Trophoblast cell (in vitro differentiated cells and primary cell): ENCODE measurements at regions not wholly inside any gene's neighbourhood (a gene's known extent, or its start where the extent isn't known, plus 50 kb on each side); places are given as distances from the start of the nearest gene placed in this dataset.

Experiments used
- DNase-seq, 2 donors: peaks; one replicate each; pipeline ENCODE4 v3.0.0-alpha.2; 2016
- H2AFZ ChIP-seq: 2 replicates; pipeline ENCODE4 v1.6.1; 2013; ENCODE audit warnings: low read length, moderate library complexity, mild to moderate bottlenecking; ENCODE audit not compliant: insufficient read depth, poor library complexity
- H2AK5ac ChIP-seq: 2 replicates; pipeline ENCODE4 v1.6.1; 2013; ENCODE audit warnings: mild to moderate bottlenecking, low read length
- H2BK120ac ChIP-seq: 2 replicates; pipeline ENCODE4 v1.6.1; 2013; ENCODE audit warnings: low read length, mild to moderate bottlenecking, moderate library complexity; ENCODE audit not compliant: insufficient read depth, poor library complexity
- H2BK12ac ChIP-seq: 2 replicates; pipeline ENCODE4 v1.6.1; 2013; ENCODE audit warnings: mild to moderate bottlenecking, low read length, moderate library complexity
- H2BK5ac ChIP-seq: 2 replicates; pipeline ENCODE4 v1.6.1; 2013; ENCODE audit warnings: low read length, low read depth, moderate library complexity, mild to moderate bottlenecking; ENCODE audit not compliant: poor library complexity
- H3K14ac ChIP-seq: 2 replicates; pipeline ENCODE4 v1.6.1; 2013; ENCODE audit warnings: mild to moderate bottlenecking, low read length
- H3K18ac ChIP-seq: 2 replicates; pipeline ENCODE4 v1.6.1; 2013; ENCODE audit warnings: mild to moderate bottlenecking, low read length
- H3K23ac ChIP-seq: 2 replicates; pipeline ENCODE4 v1.6.1; 2013; ENCODE audit warnings: low read length
- H3K27ac ChIP-seq: 2 replicates; pipeline ENCODE4 v1.5.1; 2013; ENCODE audit warnings: low read depth, mild to moderate bottlenecking, inconsistent platforms, low read length, moderate library complexity
- H3K27me3 ChIP-seq: 2 replicates; pipeline ENCODE4 v1.6.1; 2013; ENCODE audit warnings: inconsistent platforms, mild to moderate bottlenecking, low read length, moderate library complexity; ENCODE audit not compliant: insufficient read depth
- H3K36me3 ChIP-seq, 2 experiments: 1 replicate in 1 of 2; 2 replicates in 1 of 2; pipeline ENCODE4 v1.6.1; 2013; ENCODE audit warnings: low read length in 2 of 2, mild to moderate bottlenecking in 2 of 2, moderate library complexity in 1 of 2; ENCODE audit not compliant: insufficient read depth in 2 of 2, control insufficient read depth in 1 of 2
- H3K4ac ChIP-seq: 2 replicates; pipeline ENCODE4 v1.6.1; 2013; ENCODE audit warnings: low read depth, mild to moderate bottlenecking, low read length, moderate library complexity
- H3K4me1 ChIP-seq, 2 experiments: 1 replicate in 1 of 2; 2 replicates in 1 of 2; pipeline ENCODE4 v1.6.1; 2013; ENCODE audit warnings: low read length in 2 of 2, mild to moderate bottlenecking in 2 of 2, moderate library complexity in 1 of 2; ENCODE audit not compliant: insufficient read depth in 2 of 2, control insufficient read depth in 1 of 2
- H3K4me2 ChIP-seq: 2 replicates; pipeline ENCODE4 v1.6.1; 2013; ENCODE audit warnings: inconsistent platforms, mild to moderate bottlenecking, low read length, moderate library complexity
- H3K4me3 ChIP-seq: 2 replicates; pipeline ENCODE4 v1.5.1; 2013; ENCODE audit warnings: mild to moderate bottlenecking, low read depth, low read length, inconsistent platforms
- H3K79me1 ChIP-seq: one replicate; pipeline ENCODE4 v1.6.1; 2013; ENCODE audit warnings: low read length
- H3K79me2 ChIP-seq: 2 replicates; pipeline ENCODE4 v1.6.1; 2013; ENCODE audit warnings: low read length, mild to moderate bottlenecking; ENCODE audit not compliant: control insufficient read depth, insufficient read depth, poor library complexity
- H3K9ac ChIP-seq: 2 replicates; pipeline ENCODE4 v1.6.1; 2013; ENCODE audit warnings: mild to moderate bottlenecking, low read length
- H3K9me3 ChIP-seq: 2 replicates; pipeline ENCODE4 v1.6.1; 2013; ENCODE audit warnings: low read depth, mild to moderate bottlenecking, control low read depth, inconsistent platforms, low read length; ENCODE audit not compliant: insufficient read depth
- H4K12ac ChIP-seq: 2 replicates; pipeline ENCODE4 v1.6.1; 2013; ENCODE audit warnings: low read depth, mild to moderate bottlenecking, low read length, moderate library complexity
- H4K8ac ChIP-seq: 2 replicates; pipeline ENCODE4 v1.6.1; 2013; ENCODE audit warnings: low read depth, mild to moderate bottlenecking, low read length, moderate library complexity
- H4K91ac ChIP-seq: one replicate; pipeline ENCODE4 v1.6.1; 2013; ENCODE audit warnings: low read depth, mild to moderate bottlenecking, low read length, moderate library complexity
- WGBS: extraction: QIAGEN DNeasy Blood & Tissue Kit; methylation state at CpG from one replicate; pipeline ENCODE4 v1.1.7; 2013; ENCODE audit warnings: missing lambda C conversion rate; ENCODE audit not compliant: insufficient read length, insufficient coverage; ENCODE audit errors: extremely low coverage; 5-methylcytosine and 5-hydroxymethylcytosine counted together

DNA sequence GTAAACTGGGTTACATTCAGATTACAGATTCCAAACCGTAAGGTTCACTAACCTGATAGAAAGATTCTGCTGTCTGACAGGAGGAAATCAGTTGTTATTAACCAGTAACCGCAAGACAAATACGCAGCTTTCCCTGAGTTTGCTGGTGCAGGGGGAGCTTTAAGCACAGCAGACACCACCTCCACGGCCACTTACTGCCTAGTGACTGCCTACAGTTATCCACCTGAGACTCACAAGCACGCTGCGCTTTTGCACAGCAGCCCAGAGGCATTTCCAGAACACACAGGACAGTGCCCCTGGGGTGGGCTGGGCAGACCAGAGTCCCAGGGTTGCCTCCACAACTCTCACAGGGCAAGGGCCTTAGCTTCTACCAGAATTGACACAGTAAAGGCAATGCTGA is 90.9 kb downstream of the CTTN start:
- no peaks in the 10 kb centered on the region for H3K79me2 ChIP-seq
- H3K9me3 ChIP-seq: peaks cover 22% of the 10 kb centered on the region
- H2AFZ ChIP-seq: no peak overlapping the region
- no peak overlapping the region for H3K9ac ChIP-seq
- peaks cover 12 to 22% of the 10 kb centered on the region in 2 experiments for H3K36me3 ChIP-seq
- no peak overlapping the region for H2BK5ac ChIP-seq
- H4K8ac ChIP-seq: no peak overlapping the region
- DNase-seq: no peak
- H2AK5ac ChIP-seq: no peak overlapping the region
- H4K91ac ChIP-seq: no peak overlapping the region
- H3K23ac ChIP-seq: no peak overlapping the region
- no peaks in the 10 kb centered on the region for H3K4me1 ChIP-seq
- H3K27me3 ChIP-seq: no peaks in the 10 kb centered on the region
- H4K12ac ChIP-seq: no peak overlapping the region
- H2BK12ac ChIP-seq: no peak overlapping the region
- H3K14ac ChIP-seq: no peak overlapping the region
- WGBS: no CpG with 5 or more reads among the region's 6 CpGs
- H3K4me2 ChIP-seq: no peak overlapping the region
- H3K79me1 ChIP-seq: no peaks in the 10 kb centered on the region
- no peak overlapping the region for H3K18ac ChIP-seq
- no peak overlapping the region for H2BK120ac ChIP-seq
- H3K4me3 ChIP-seq: no peak overlapping the region
- H3K4ac ChIP-seq: no peak overlapping the region
- H3K27ac ChIP-seq: no peak overlapping the region

DNA sequence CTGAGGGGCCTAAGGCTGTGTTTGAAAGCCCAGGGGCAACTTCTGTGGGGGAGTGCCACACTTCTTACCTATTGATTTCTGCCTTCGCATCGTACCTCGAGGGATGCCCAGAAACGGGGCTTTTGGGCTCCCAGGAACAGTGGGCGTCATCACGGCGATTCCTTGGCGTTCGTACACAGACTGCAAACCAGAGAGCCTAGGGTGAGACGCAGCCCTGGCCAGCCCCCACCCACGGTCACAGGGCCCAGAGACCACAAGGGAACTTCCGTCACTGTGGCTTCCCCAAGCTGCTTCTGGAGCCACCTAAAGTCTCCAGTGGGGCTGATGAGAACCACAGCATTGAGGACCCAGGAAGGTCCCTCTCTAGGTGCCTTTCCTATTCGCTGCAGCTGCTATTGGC is 91.9 kb downstream of the CTTN start:
- Histone ChIP-seq H3K14ac (no peak overlapping the region), H3K4ac (no peak overlapping the region), H3K36me3 (peaks cover 10 to 18% of the 10 kb centered on the region in 2 experiments), H3K18ac (no peak overlapping the region), H3K23ac (no peak overlapping the region), H2BK120ac (no peak overlapping the region), H4K12ac (no peak overlapping the region), H3K9ac (no peak overlapping the region), H3K27ac (no peak overlapping the region), H2AFZ (no peak overlapping the region), H3K27me3 (no peaks in the 10 kb centered on the region), H3K4me1 (no peaks in the 10 kb centered on the region), H4K8ac (no peak overlapping the region), H3K79me1 (no peaks in the 10 kb centered on the region), H3K4me3 (no peak overlapping the region), H4K91ac (no peak overlapping the region), H2AK5ac (no peak overlapping the region), H2BK12ac (no peak overlapping the region), H3K9me3 (peaks cover 22% of the 10 kb centered on the region), H3K79me2 (no peaks in the 10 kb centered on the region), H2BK5ac (no peak overlapping the region), H3K4me2 (no peak overlapping the region)
- DNase-seq: no peak
- WGBS: no CpG with 5 or more reads among the region's 13 CpGs

DNA sequence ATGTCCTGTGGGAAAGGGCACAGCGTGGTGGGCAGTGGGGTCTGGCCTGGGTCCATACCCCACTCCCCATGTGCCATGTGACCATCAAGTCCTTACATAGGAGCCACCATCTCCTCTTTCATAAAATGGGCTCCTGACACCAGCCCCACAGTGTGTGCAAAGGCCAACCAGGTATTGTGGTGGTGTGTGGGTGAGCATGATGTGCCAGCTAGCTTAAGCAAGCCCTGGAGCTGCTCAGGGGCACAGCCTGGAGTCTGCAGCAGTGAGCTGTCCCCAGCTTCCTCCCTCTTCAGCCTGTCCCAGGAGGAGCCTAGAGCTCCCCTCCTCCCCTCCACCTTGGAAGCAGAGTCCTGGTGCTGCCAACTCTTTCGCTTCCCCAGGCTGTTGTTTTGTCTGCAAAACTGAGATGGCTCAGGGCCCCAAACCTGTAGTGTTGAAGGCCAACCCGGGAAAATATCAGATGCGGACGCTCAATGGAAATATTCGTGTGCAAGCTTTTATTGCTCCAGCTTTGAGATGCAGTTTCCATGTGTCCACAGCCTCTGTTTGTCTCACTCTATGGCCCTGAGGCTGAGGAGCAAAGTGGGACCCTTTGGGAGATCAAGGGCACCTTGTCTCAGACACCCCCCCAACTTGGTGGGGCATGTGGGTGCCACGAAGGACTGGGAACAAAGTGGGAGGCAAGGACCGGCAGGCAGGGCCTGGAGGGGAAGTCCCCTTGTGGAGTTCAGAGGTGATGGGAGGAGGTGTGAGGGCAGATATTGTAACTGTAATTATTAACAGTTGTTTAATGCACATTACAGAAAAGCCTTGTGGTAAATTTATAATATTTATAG is 92.6 kb downstream of the CTTN start:
- Histone ChIP-seq H2BK5ac (no peak overlapping the region), H3K27ac (no peak overlapping the region), H3K9me3 (peaks cover 22% of the 10 kb centered on the region), H4K8ac (no peak overlapping the region), H3K4me1 (no peaks in the 10 kb centered on the region), H3K18ac (no peak overlapping the region), H3K27me3 (no peaks in the 10 kb centered on the region), H3K4me3 (no peak overlapping the region), H3K9ac (no peak overlapping the region), H3K4ac (no peak overlapping the region), H2AK5ac (no peak overlapping the region), H3K79me1 (no peaks in the 10 kb centered on the region), H2AFZ (no peak overlapping the region), H3K36me3 (peaks cover 9 to 17% of the 10 kb centered on the region in 2 experiments), H3K14ac (no peak overlapping the region), H3K79me2 (no peaks in the 10 kb centered on the region), H3K4me2 (no peak overlapping the region), H2BK12ac (no peak overlapping the region), H3K23ac (no peak overlapping the region), H4K91ac (no peak overlapping the region), H4K12ac (no peak overlapping the region), H2BK120ac (no peak overlapping the region)
- no peak for DNase-seq
- no CpG with 5 or more reads among the region's 8 CpGs for WGBS

DNA sequence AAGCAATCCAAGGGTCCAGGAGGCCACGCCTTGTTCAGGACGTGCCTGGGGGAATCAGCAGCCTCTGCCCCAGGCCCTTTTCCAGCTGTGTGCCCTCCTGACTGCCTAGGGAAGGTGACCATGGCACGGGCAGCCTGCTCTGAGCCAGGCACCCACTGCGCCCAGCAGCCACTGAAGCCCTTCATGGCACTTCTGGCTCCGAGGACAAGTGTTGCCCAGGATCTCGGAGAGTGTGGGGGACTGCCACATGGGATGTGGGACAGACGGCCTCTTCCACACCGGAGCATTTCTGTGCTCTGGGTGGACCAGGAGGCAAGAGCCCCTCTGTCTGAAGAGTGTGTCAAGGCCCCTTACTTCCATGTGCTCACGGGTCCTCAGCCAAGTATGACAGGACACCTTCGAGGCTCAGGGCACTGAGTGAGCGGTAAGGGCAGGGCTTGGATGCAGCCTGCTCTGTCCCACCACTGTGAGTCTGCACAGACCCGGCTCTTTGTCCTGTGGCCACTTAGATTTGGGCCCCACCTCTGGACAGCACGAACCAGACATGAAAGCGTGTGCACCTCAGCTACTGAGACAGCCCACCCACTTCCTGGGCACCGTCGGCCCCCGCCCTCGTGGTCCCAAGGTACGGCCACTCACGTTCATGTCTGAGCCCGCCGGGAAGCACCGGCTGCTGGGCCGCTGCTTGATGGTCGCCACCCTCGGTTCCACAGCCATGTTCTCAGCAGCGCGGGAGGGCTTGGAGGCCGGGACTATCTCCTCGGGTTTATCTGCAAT is 93.6 kb downstream of the CTTN start:
- Histone ChIP-seq H2AFZ (no peak overlapping the region), H3K18ac (no peak overlapping the region), H2AK5ac (no peak overlapping the region), H3K4me2 (no peak overlapping the region), H3K27ac (no peak overlapping the region), H3K4ac (no peak overlapping the region), H3K14ac (no peak overlapping the region), H3K79me1 (no peaks in the 10 kb centered on the region), H3K79me2 (no peaks in the 10 kb centered on the region), H3K4me3 (no peak overlapping the region), H4K91ac (no peak overlapping the region), H2BK5ac (no peak overlapping the region), H4K8ac (no peak overlapping the region), H4K12ac (no peak overlapping the region), H3K9me3 (peaks cover 22% of the 10 kb centered on the region), H3K23ac (no peak overlapping the region), H3K4me1 (no peaks in the 10 kb centered on the region), H2BK12ac (no peak overlapping the region), H3K36me3 (peaks cover 5 to 9% of the 10 kb centered on the region in 2 experiments), H2BK120ac (no peak overlapping the region), H3K9ac (no peak overlapping the region), H3K27me3 (no peaks in the 10 kb centered on the region)
- WGBS: no CpG with 5 or more reads among the region's 30 CpGs
- DNase-seq: no peak
